Endothelial cell of umbilical vein (primary cell): ENCODE measurements at regions not wholly inside any gene's neighbourhood (a gene's known extent, or its start where the extent isn't known, plus 50 kb on each side); places are given as distances from the start of the nearest gene placed in this dataset.

Source experiments
- CTCF ChIP-seq, 2 donors: IDR thresholded peaks; 1 replicate in 1 of 2; 2 replicates in 1 of 2; pipeline ENCODE4 v1.5.1; 2011; ENCODE audit warnings: low read length in 2 of 2, mild to moderate bottlenecking in 2 of 2, moderate library complexity in 2 of 2, control low read depth in 1 of 2, inconsistent platforms in 1 of 2, low read depth in 1 of 2; ENCODE audit not compliant: insufficient read depth in 1 of 2; ENCODE audit errors: extremely low read depth in 1 of 2
- EZH2 ChIP-seq: IDR thresholded peaks from 2 replicates; pipeline ENCODE4 v1.6.1; 2012; ENCODE audit warnings: borderline replicate concordance, low read depth, mild to moderate bottlenecking, moderate library complexity, low read length, inconsistent platforms; ENCODE audit not compliant: severe bottlenecking
- MAX ChIP-seq: IDR thresholded peaks from 2 replicates; pipeline ENCODE4 v1.6.1; 2011; ENCODE audit not compliant: insufficient read depth, insufficient read length
- POLR2AphosphoS5 ChIP-seq: IDR thresholded peaks from 2 replicates; pipeline ENCODE4 v1.6.1; 2012; ENCODE audit warnings: low read depth, mild to moderate bottlenecking, control low read depth, low read length, moderate library complexity; ENCODE audit not compliant: insufficient read depth

- no peak for TF ChIP-seq CTCF (IDR thresholded peaks at IDR 0.05; ENCODE audit: extremely low read depth in 1 of 2, insufficient read depth in 1 of 2, low read depth in 1 of 2, low read length in 2 of 2)
- no peak for TF ChIP-seq EZH2
- no peak for TF ChIP-seq MAX
- TF ChIP-seq POLR2AphosphoS5 = no peak
Observed at GRCh38 chr1:56334047-56334446, 245.3 kb downstream of the PLPP3 start.
